GM12874 (cell line): ENCODE measurements at regions not wholly inside any gene's neighbourhood (a gene's known extent, or its start where the extent isn't known, plus 50 kb on each side); places are given as distances from the start of the nearest gene placed in this dataset.

Source experiments
- TF ChIP-seq, protein P1 (sequence below): IDR thresholded peaks from 2 replicates; pipeline ENCODE4 v1.5.1; 2011; ENCODE audit warnings: low read depth, mild to moderate bottlenecking, control low read depth, low read length, moderate library complexity; ENCODE audit not compliant: insufficient read depth

DNA sequence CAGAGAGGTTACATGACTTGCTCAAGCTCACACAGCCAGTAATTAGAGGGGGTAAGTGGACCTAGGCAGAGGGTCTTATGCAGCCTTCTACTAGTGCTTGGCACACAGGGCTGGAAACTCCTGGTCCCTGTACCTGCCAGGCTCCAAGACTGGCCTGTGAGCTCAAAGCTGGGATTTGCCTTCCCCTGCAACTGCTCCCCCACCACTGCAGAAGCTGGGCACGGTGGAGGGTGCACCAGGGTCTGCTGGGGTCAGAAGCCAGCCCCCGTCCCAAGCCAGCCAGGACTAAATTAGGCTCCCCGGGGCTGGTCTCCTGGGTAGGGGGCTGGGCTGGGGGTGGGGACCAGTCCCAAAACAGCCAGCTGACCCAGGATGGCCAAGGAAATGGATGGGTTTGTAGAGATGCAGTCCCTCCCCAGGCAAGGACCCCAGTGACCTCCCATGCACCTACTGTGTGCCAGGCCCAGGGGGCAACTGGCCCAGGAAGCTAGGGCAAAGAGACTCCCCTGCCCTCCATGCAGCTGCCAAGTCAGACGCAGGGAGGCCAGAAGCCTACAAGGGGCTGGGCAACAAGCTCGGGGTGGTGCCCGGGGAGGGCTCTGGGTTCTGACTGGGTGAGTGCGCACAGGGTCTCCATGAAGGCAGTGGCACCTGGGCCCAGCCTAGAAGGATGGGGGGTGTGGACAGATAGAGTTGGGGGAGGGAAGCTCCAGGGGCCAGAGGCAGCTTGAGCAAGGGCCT is 51.8 kb upstream of the LINGO1 start:
- TF ChIP-seq, protein P1, sequence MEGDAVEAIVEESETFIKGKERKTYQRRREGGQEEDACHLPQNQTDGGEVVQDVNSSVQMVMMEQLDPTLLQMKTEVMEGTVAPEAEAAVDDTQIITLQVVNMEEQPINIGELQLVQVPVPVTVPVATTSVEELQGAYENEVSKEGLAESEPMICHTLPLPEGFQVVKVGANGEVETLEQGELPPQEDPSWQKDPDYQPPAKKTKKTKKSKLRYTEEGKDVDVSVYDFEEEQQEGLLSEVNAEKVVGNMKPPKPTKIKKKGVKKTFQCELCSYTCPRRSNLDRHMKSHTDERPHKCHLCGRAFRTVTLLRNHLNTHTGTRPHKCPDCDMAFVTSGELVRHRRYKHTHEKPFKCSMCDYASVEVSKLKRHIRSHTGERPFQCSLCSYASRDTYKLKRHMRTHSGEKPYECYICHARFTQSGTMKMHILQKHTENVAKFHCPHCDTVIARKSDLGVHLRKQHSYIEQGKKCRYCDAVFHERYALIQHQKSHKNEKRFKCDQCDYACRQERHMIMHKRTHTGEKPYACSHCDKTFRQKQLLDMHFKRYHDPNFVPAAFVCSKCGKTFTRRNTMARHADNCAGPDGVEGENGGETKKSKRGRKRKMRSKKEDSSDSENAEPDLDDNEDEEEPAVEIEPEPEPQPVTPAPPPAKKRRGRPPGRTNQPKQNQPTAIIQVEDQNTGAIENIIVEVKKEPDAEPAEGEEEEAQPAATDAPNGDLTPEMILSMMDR, result no peak

- TF ChIP-seq, protein P1, result no peak
These were observed 49.9 kb upstream of the LINGO1 start for GRCh38 chr15:77682564-77682963.
